Endothelial cell of umbilical vein (primary cell): ENCODE measurements at regions not wholly inside any gene's neighbourhood (a gene's known extent, or its start where the extent isn't known, plus 50 kb on each side); places are given as distances from the start of the nearest gene placed in this dataset.

ENCODE experiments used
- BruUV-seq: library from RNA; stranded (reverse); fragments of 400-500 nt; replicated peaks from 2 replicates; lab custom pipeline; 2021; lab: Mats Ljungman, UMichigan
- CTCF ChIA-PET: fragments of 300-600, 350-600 bp; sonication (Branson Sonifier 250); formaldehyde crosslinking; loops from one replicate; lab custom pipeline; 2021; ENCODE audit warnings: antibody characterized with exemption, inconsistent platforms; lab: Charles Lee
- POLR2A ChIA-PET: fragments of 300-600, 350-600 bp; sonication (Branson Sonifier 250); formaldehyde crosslinking; loops from one replicate; lab custom pipeline; 2021; ENCODE audit warnings: antibody characterized with exemption, inconsistent platforms; lab: Charles Lee
- DNase-seq: peaks from one replicate; pipeline ENCODE4 v3.0.0-alpha.2; 2011; ENCODE audit warnings: low read depth, low spot score
- FAIRE-seq: peaks from 2 replicates; lab custom pipeline; 2011; peaks lifted over from hg19 to GRCh38; lab: Jason Lieb, UNC
- H2AFZ ChIP-seq: 2 replicates; pipeline ENCODE4 v1.6.0; 2012; ENCODE audit warnings: low read depth, low read length, control low read depth, inconsistent platforms
- H3K27ac ChIP-seq: 2 replicates; pipeline ENCODE4 v1.5.1; 2011; ENCODE audit warnings: low read depth, mild to moderate bottlenecking, control low read depth, low read length, moderate library complexity; ENCODE audit not compliant: insufficient read depth
- H3K27me3 ChIP-seq, 2 experiments: 2 replicates each; pipeline versions ENCODE4 v1.6.0 to v1.6.1; 2011; ENCODE audit warnings: low read length in 2 of 2, mixed read lengths in 1 of 2; ENCODE audit not compliant: control insufficient read depth in 2 of 2, insufficient read depth in 2 of 2
- H3K36me3 ChIP-seq, 2 experiments: 2 replicates in 1 of 2; 3 replicates in 1 of 2; pipeline ENCODE4 v1.5.1; 2011; ENCODE audit warnings: low read length in 2 of 2, mild to moderate bottlenecking in 1 of 2, moderate library complexity in 1 of 2; ENCODE audit not compliant: control insufficient read depth in 2 of 2, insufficient read depth in 2 of 2; ENCODE audit errors: extremely low read depth in 1 of 2
- H3K4me1 ChIP-seq: 3 replicates; pipeline ENCODE4 v1.5.1; 2011; ENCODE audit warnings: mild to moderate bottlenecking, low read length; ENCODE audit not compliant: control insufficient read depth, insufficient read depth; ENCODE audit errors: extremely low read depth
- H3K4me2 ChIP-seq: 2 replicates; pipeline ENCODE4 v1.6.1; 2011; ENCODE audit warnings: low read length, control low read depth, mixed read lengths; ENCODE audit not compliant: insufficient read depth
- H3K4me3 ChIP-seq, 3 experiments: fragments of 200-600 bp in 1 of 3; sonication (generic), shearing (Covaris generic) in 1 of 3; replicated peaks in 1 of 3; 2 replicates each; pipeline ENCODE4 v1.5.1; 2011 to 2016; ENCODE audit warnings: control low read depth in 3 of 3, low read length in 3 of 3, mild to moderate bottlenecking in 2 of 3, inconsistent platforms in 1 of 3, low read depth in 1 of 3, moderate library complexity in 1 of 3; ENCODE audit not compliant: insufficient read depth in 1 of 3
- H3K79me2 ChIP-seq: 2 replicates; pipeline ENCODE4 v1.6.0; 2012; ENCODE audit warnings: low read length, inconsistent platforms; ENCODE audit not compliant: control insufficient read depth, insufficient read depth
- H3K9ac ChIP-seq: replicated peaks from 2 replicates; pipeline ENCODE3; 2011; ENCODE audit warnings: low read length, control low read depth; ENCODE audit not compliant: insufficient read depth; ENCODE audit errors: extremely low read depth
- H3K9me1 ChIP-seq: replicated peaks from 3 replicates; pipeline ENCODE4 v1.6.0; 2011; ENCODE audit warnings: mild to moderate bottlenecking, low read length; ENCODE audit not compliant: control insufficient read depth, insufficient read depth; ENCODE audit errors: extremely low read depth
- H3K9me3 ChIP-seq: replicated peaks from 2 replicates; pipeline ENCODE4 v1.5.1; 2012; ENCODE audit warnings: low read length, inconsistent platforms; ENCODE audit not compliant: control insufficient read depth, insufficient read depth
- H4K20me1 ChIP-seq: replicated peaks from 2 replicates; pipeline ENCODE3; 2011; ENCODE audit warnings: mild to moderate bottlenecking, low read length; ENCODE audit not compliant: control insufficient read depth, insufficient read depth; ENCODE audit errors: extremely low read depth
- EZH2 ChIP-seq: IDR thresholded peaks from 2 replicates; pipeline ENCODE4 v1.6.1; 2012; ENCODE audit warnings: borderline replicate concordance, low read depth, mild to moderate bottlenecking, moderate library complexity, low read length, inconsistent platforms; ENCODE audit not compliant: severe bottlenecking
- FOS ChIP-seq: IDR thresholded peaks from 2 replicates; pipeline ENCODE4 v1.6.1; 2011; ENCODE audit warnings: mild to moderate bottlenecking, low read length, moderate library complexity, borderline replicate concordance; ENCODE audit not compliant: insufficient read depth
- GATA2 ChIP-seq: IDR thresholded peaks from 2 replicates; pipeline ENCODE4 v1.7.0; 2011; ENCODE audit warnings: low read depth, mild to moderate bottlenecking, moderate library complexity, mixed read lengths, low read length; ENCODE audit not compliant: insufficient read length, insufficient read depth
- JUN ChIP-seq: IDR thresholded peaks from 2 replicates; pipeline ENCODE4 v1.6.1; 2011; ENCODE audit warnings: borderline replicate concordance, low read depth; ENCODE audit not compliant: insufficient read length, insufficient read depth
- MYC ChIP-seq: IDR thresholded peaks from one replicate; pipeline ENCODE4 v1.6.1; 2011; ENCODE audit warnings: mild to moderate bottlenecking, low read depth, low read length
- POLR2A ChIP-seq: IDR thresholded peaks from 2 replicates; pipeline ENCODE4 v1.6.1; 2012; ENCODE audit warnings: low read depth, mild to moderate bottlenecking, control low read depth, low read length
- POLR2AphosphoS5 ChIP-seq: IDR thresholded peaks from 2 replicates; pipeline ENCODE4 v1.6.1; 2012; ENCODE audit warnings: low read depth, mild to moderate bottlenecking, control low read depth, low read length, moderate library complexity; ENCODE audit not compliant: insufficient read depth
- dilution Hi-C: fragments of 300-500 bp; cut with MboI; formaldehyde crosslinking; loops from one replicate; pipeline ENCODE4 v1.15.0; 2019; ENCODE audit warnings: low sequenced_read_pairs; ENCODE audit not compliant: extremely low pct_ligation_motif_present
- intact Hi-C: fragments of 100-400 bp; cut with micrococcal nuclease; formaldehyde crosslinking; loops from one replicate; pipeline ENCODE4 v1.10.0; 2022
- TF ChIP-seq, protein P1 (sequence below): IDR thresholded peaks from 2 replicates; pipeline ENCODE4 v1.6.1; 2011; ENCODE audit not compliant: insufficient read depth, insufficient read length
- TF ChIP-seq, protein P2 (sequence below), 2 donors: IDR thresholded peaks; 1 replicate in 1 of 2; 2 replicates in 1 of 2; pipeline ENCODE4 v1.5.1; 2011; ENCODE audit warnings: low read length in 2 of 2, mild to moderate bottlenecking in 2 of 2, moderate library complexity in 2 of 2, control low read depth in 1 of 2, inconsistent platforms in 1 of 2, low read depth in 1 of 2; ENCODE audit not compliant: insufficient read depth in 1 of 2; ENCODE audit errors: extremely low read depth in 1 of 2

DNA sequence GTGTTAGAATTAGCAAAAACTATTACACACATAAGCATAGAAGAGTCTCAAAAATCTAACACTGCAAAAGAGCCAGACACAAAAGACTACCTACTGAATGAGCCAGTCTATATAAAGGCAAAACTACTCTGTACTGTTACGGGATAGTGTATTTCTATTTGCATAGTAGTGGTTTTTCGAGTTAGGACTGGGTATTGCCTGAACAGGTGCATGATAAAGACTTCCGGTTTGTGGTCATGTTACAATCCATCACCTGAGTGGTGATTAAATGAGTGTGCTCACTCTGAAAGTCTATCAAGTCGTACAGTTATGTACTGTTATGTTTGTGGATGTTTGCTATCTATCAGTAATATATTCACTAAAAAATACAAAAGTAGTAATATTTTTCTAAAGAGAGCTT lies 523.3 kb upstream of the SYT4 start:
- H3K9me3 ChIP-seq: no peaks in the 10 kb centered on the region
- dilution Hi-C loops: no loop called here
- no peak overlapping the region for H2AFZ ChIP-seq
- POLR2A ChIA-PET: no interaction called here
- no peak overlapping the region for H3K4me2 ChIP-seq
- no peak overlapping the region for H3K9ac ChIP-seq
- no peaks in the 10 kb centered on the region for H3K27me3 ChIP-seq
- CTCF ChIA-PET: no interaction called here
- FAIRE-seq (no peak), DNase-seq (no peak)
- intact Hi-C loops: no loop called here
- H3K9me1 ChIP-seq: no peaks in the 10 kb centered on the region
- no peaks in the 10 kb centered on the region for H3K4me1 ChIP-seq
- no peak overlapping the region for H3K27ac ChIP-seq
- no peak overlapping the region for H3K4me3 ChIP-seq
- no peaks in the 10 kb centered on the region for H3K79me2 ChIP-seq
- H3K36me3 ChIP-seq: no peaks in the 10 kb centered on the region
- no peaks in the 10 kb centered on the region for H4K20me1 ChIP-seq
- no TSS peak for BruUV-seq
- no peak for TF ChIP-seq FOS
- TF ChIP-seq POLR2A: no peak
- TF ChIP-seq, protein P1, sequence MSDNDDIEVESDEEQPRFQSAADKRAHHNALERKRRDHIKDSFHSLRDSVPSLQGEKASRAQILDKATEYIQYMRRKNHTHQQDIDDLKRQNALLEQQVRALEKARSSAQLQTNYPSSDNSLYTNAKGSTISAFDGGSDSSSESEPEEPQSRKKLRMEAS: no peak
- TF ChIP-seq EZH2: no peak
- TF ChIP-seq MYC: no peak
- no peak for TF ChIP-seq GATA2
- no peak for TF ChIP-seq POLR2AphosphoS5
- TF ChIP-seq, protein P2, sequence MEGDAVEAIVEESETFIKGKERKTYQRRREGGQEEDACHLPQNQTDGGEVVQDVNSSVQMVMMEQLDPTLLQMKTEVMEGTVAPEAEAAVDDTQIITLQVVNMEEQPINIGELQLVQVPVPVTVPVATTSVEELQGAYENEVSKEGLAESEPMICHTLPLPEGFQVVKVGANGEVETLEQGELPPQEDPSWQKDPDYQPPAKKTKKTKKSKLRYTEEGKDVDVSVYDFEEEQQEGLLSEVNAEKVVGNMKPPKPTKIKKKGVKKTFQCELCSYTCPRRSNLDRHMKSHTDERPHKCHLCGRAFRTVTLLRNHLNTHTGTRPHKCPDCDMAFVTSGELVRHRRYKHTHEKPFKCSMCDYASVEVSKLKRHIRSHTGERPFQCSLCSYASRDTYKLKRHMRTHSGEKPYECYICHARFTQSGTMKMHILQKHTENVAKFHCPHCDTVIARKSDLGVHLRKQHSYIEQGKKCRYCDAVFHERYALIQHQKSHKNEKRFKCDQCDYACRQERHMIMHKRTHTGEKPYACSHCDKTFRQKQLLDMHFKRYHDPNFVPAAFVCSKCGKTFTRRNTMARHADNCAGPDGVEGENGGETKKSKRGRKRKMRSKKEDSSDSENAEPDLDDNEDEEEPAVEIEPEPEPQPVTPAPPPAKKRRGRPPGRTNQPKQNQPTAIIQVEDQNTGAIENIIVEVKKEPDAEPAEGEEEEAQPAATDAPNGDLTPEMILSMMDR (IDR thresholded peaks at IDR 0.05; ENCODE audit: extremely low read depth in 1 of 2, insufficient read depth in 1 of 2, low read depth in 1 of 2, low read length in 2 of 2): no peak
- no peak for TF ChIP-seq JUN
